ENCODE measurements at regions not wholly inside any gene's neighbourhood (a gene's known extent, or its start where the extent isn't known, plus 50 kb on each side); places are given as distances from the start of the nearest gene placed in this dataset.

DNA sequence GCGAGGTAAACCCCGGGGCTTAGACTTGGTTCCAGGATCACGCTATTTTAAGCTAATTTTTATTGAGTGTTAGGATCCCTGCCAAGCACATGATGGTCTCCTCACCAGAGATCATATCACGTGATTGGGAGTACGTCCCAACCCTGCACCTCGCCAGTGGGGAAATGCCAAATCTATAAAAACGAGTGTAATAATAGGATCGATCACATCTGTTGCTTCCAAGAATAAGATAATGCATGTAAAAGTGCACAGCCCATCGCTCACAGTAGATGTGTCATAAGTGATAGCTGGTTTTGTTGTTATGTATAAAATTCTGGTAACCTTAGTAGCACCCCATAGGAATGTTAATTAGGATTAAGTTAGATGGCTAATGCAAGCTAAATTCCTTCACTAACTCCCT lies 581.0 kb upstream of the TMEM132C start:
- Histone ChIP-seq H3K4me3 (no peak overlapping the region), H3K36me3 (no peaks in the 10 kb centered on the region), H3K9me3 (no peaks in the 10 kb centered on the region), H3K4me1 (no peaks in the 10 kb centered on the region), H3K27ac (no peak overlapping the region), H3K27me3 (no peaks in the 10 kb centered on the region)
- no peak for TF ChIP-seq CTCF (IDR thresholded peaks at IDR 0.05)
- TF ChIP-seq POLR2A (IDR thresholded peaks at IDR 0.05) = no peak
- DNase-seq = no peak

GRCh38 chr12:127687181-127687580 lies 579.8 kb upstream of the TMEM132C start:
- DNase-seq = no peak

GRCh38 chr12:127688906-127689428 lies 578.0 kb upstream of the TMEM132C start:
- H3K9me3 ChIP-seq = no peaks in the 10 kb centered on the region
- TF ChIP-seq POLR2A (IDR thresholded peaks at IDR 0.05) (no peak), CTCF (IDR thresholded peaks at IDR 0.05) (no peak)
- no peak for DNase-seq
- no peaks in the 10 kb centered on the region for H3K4me1 ChIP-seq
- no peaks in the 10 kb centered on the region for H3K27me3 ChIP-seq
- no peaks in the 10 kb centered on the region for H3K36me3 ChIP-seq
- H3K27ac ChIP-seq = no peak overlapping the region
- H3K4me3 ChIP-seq = no peak overlapping the region

More at GRCh38 chr12:127687181-127687580, 579.8 kb upstream of the TMEM132C start:
- no peak overlapping the region for H3K4me3 ChIP-seq
- no peaks in the 10 kb centered on the region for H3K36me3 ChIP-seq
- H3K27me3 ChIP-seq = no peaks in the 10 kb centered on the region
- no peaks in the 10 kb centered on the region for H3K4me1 ChIP-seq
- no peaks in the 10 kb centered on the region for H3K9me3 ChIP-seq
- no peak overlapping the region for H3K27ac ChIP-seq
- TF ChIP-seq POLR2A (IDR thresholded peaks at IDR 0.05) = no peak
- TF ChIP-seq CTCF (IDR thresholded peaks at IDR 0.05) = no peak

DNA sequence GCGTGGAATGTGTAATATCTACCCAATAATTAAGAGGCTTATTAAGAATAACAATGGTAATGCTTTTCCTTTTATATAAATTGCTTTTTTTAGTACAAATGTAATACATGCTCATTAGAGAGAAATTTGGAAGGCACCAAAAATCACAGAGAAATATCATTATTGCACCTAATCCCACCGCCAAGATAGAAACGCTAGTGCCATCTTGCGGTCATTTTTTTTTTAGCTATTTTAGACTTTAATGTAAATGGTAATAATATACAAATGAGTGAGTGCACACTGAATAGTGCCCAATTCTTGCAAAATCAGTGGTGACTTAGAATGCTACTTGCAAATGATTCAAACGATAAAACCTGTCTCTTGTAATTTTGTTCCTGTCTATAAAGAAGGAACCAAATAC lies 576.8 kb upstream of the TMEM132C start:
- TF ChIP-seq CTCF (IDR thresholded peaks at IDR 0.05) = no peak
- no peak for TF ChIP-seq POLR2A (IDR thresholded peaks at IDR 0.05)
- Histone ChIP-seq H3K36me3 (no peaks in the 10 kb centered on the region), H3K4me1 (no peaks in the 10 kb centered on the region), H3K27ac (no peak overlapping the region), H3K27me3 (no peaks in the 10 kb centered on the region), H3K4me3 (no peak overlapping the region), H3K9me3 (no peaks in the 10 kb centered on the region)
- no peak for DNase-seq

DNA sequence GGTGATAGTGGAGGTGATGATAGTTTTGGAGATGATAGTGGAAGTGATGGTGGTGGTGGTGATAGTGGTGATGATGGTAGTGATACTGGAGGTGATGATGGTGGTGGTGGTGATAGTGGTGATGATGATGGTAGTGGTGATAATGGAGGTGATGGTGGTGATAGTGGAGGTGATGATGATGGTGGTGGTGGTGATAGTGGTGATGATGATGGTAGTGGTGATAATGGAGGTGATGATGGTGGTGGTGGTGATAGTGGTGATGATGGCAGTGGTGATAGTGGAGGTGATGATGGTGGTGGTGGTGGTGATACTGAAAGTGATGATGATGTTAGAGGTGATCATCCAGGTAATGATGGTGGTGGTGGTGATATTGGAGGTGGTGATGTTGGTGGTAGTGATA lies 570.0 kb upstream of the TMEM132C start:
- no peak for DNase-seq
- Histone ChIP-seq H3K9me3 (no peaks in the 10 kb centered on the region), H3K27me3 (no peaks in the 10 kb centered on the region), H3K27ac (no peak overlapping the region), H3K4me3 (no peak overlapping the region), H3K4me1 (no peaks in the 10 kb centered on the region), H3K36me3 (no peaks in the 10 kb centered on the region)
- no peak for TF ChIP-seq POLR2A (IDR thresholded peaks at IDR 0.05)
- TF ChIP-seq CTCF (IDR thresholded peaks at IDR 0.05) = no peak

DNA sequence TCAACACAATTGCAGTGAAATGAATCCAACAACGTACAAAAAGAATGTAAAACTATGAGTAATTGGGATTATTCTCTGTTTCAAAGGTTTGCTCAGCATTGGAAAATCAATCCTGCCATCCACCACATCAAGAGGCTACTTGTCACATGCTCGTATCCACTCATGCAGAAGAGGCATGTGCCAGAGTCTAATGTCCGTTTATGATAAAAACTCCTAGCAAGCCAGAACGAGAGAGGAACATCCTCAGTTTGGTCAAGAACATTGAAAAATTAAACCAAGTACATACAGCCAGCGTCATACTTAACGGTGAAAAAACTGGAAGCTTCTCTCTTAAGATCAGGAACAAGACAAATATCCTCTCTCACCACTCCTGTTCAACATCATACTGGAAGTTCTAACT lies 563.9 kb upstream of the TMEM132C start:
- Histone ChIP-seq H3K36me3 (no peaks in the 10 kb centered on the region), H3K9me3 (no peaks in the 10 kb centered on the region), H3K4me3 (no peak overlapping the region), H3K27ac (no peak overlapping the region), H3K27me3 (no peaks in the 10 kb centered on the region), H3K4me1 (no peaks in the 10 kb centered on the region)
- no peak for TF ChIP-seq POLR2A (IDR thresholded peaks at IDR 0.05)
- TF ChIP-seq CTCF (IDR thresholded peaks at IDR 0.05) = no peak
- no peak for DNase-seq
